Liver (tissue), 3 donors: ENCODE measurements at regions not wholly inside any gene's neighbourhood (a gene's known extent, or its start where the extent isn't known, plus 50 kb on each side); places are given as distances from the start of the nearest gene placed in this dataset.

Experiments used
- EGR1 ChIP-seq, 2 donors: IDR thresholded peaks; 2 replicates each; pipeline ENCODE4 v1.6.1; 2016 to 2018; ENCODE audit warnings: antibody characterized with exemption in 2 of 2, low read depth in 2 of 2
- FOXA2 ChIP-seq: IDR thresholded peaks from 2 replicates; pipeline ENCODE4 v1.6.1; 2016; ENCODE audit warnings: antibody characterized with exemption
- GABPA ChIP-seq, 2 donors: IDR thresholded peaks in 1 of 2; conservative IDR thresholded peaks in 1 of 2; 2 replicates each; pipeline ENCODE4 v1.6.1; 2016; ENCODE audit warnings: antibody characterized with exemption in 2 of 2, mild to moderate bottlenecking in 1 of 2, moderate library complexity in 1 of 2
- HNF4A ChIP-seq, 2 donors: conservative IDR thresholded peaks; 2 replicates each; pipeline ENCODE4 v1.6.1; 2016; ENCODE audit warnings: antibody characterized with exemption in 2 of 2, mild to moderate bottlenecking in 2 of 2
- NR2F2 ChIP-seq: IDR thresholded peaks from 2 replicates; pipeline ENCODE4 v1.6.1; 2016; ENCODE audit warnings: antibody characterized with exemption
- RAD21 ChIP-seq, 2 donors: IDR thresholded peaks; 2 replicates each; pipeline ENCODE4 v1.6.1; 2016; ENCODE audit warnings: antibody characterized with exemption in 2 of 2, mild to moderate bottlenecking in 2 of 2
- SP1 ChIP-seq: IDR thresholded peaks from 2 replicates; pipeline ENCODE4 v1.6.1; 2018; ENCODE audit warnings: antibody characterized with exemption, mild to moderate bottlenecking
- TAF1 ChIP-seq: conservative IDR thresholded peaks from 2 replicates; pipeline ENCODE4 v1.6.1; 2016; ENCODE audit warnings: antibody characterized with exemption, mild to moderate bottlenecking
- TF ChIP-seq, protein P1 (sequence below): fragments of 150-350 bp; IDR thresholded peaks from 2 replicates; pipeline ENCODE4 v1.5.1; 2017; ENCODE audit warnings: improper control_type of control experiment, low read depth, low read length; ENCODE audit not compliant: missing input control
- TF ChIP-seq, protein P2 (sequence below): IDR thresholded peaks from 2 replicates; pipeline ENCODE4 v1.6.1; 2016; ENCODE audit warnings: antibody characterized with exemption, mild to moderate bottlenecking
- donor health status: healthy.
- donor health status: healthy.

GRCh38 chr6:15790116-15790515 is 127.3 kb upstream of the DTNBP1 start:
- TF ChIP-seq, protein P1, sequence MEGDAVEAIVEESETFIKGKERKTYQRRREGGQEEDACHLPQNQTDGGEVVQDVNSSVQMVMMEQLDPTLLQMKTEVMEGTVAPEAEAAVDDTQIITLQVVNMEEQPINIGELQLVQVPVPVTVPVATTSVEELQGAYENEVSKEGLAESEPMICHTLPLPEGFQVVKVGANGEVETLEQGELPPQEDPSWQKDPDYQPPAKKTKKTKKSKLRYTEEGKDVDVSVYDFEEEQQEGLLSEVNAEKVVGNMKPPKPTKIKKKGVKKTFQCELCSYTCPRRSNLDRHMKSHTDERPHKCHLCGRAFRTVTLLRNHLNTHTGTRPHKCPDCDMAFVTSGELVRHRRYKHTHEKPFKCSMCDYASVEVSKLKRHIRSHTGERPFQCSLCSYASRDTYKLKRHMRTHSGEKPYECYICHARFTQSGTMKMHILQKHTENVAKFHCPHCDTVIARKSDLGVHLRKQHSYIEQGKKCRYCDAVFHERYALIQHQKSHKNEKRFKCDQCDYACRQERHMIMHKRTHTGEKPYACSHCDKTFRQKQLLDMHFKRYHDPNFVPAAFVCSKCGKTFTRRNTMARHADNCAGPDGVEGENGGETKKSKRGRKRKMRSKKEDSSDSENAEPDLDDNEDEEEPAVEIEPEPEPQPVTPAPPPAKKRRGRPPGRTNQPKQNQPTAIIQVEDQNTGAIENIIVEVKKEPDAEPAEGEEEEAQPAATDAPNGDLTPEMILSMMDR, result no peak
- no peak for TF ChIP-seq EGR1 (IDR thresholded peaks at IDR 0.05; ENCODE audit: low read depth in 2 of 2)
- TF ChIP-seq SP1, result no peak
- no peak for TF ChIP-seq RAD21 (IDR thresholded peaks at IDR 0.05)
- no peak for TF ChIP-seq GABPA (IDR thresholded peaks at IDR 0.05 in 1 of 2, conservative IDR thresholded peaks at IDR 0.05 in 1 of 2)
- no peak for TF ChIP-seq FOXA2
- TF ChIP-seq, protein P2, sequence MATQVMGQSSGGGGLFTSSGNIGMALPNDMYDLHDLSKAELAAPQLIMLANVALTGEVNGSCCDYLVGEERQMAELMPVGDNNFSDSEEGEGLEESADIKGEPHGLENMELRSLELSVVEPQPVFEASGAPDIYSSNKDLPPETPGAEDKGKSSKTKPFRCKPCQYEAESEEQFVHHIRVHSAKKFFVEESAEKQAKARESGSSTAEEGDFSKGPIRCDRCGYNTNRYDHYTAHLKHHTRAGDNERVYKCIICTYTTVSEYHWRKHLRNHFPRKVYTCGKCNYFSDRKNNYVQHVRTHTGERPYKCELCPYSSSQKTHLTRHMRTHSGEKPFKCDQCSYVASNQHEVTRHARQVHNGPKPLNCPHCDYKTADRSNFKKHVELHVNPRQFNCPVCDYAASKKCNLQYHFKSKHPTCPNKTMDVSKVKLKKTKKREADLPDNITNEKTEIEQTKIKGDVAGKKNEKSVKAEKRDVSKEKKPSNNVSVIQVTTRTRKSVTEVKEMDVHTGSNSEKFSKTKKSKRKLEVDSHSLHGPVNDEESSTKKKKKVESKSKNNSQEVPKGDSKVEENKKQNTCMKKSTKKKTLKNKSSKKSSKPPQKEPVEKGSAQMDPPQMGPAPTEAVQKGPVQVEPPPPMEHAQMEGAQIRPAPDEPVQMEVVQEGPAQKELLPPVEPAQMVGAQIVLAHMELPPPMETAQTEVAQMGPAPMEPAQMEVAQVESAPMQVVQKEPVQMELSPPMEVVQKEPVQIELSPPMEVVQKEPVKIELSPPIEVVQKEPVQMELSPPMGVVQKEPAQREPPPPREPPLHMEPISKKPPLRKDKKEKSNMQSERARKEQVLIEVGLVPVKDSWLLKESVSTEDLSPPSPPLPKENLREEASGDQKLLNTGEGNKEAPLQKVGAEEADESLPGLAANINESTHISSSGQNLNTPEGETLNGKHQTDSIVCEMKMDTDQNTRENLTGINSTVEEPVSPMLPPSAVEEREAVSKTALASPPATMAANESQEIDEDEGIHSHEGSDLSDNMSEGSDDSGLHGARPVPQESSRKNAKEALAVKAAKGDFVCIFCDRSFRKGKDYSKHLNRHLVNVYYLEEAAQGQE, result no peak
- no peak for TF ChIP-seq TAF1
- TF ChIP-seq HNF4A (conservative IDR thresholded peaks at IDR 0.05), result no peak
- TF ChIP-seq NR2F2, result no peak
